Neural cell (in vitro differentiated cells): ENCODE measurements at regions not wholly inside any gene's neighbourhood (a gene's known extent, or its start where the extent isn't known, plus 50 kb on each side); places are given as distances from the start of the nearest gene placed in this dataset.

Experiments
- H2AFZ ChIP-seq: fragments of 200-600, 300-800 bp; sonication (generic), shearing (Covaris generic); 2 replicates; pipeline ENCODE4 v1.6.0; 2014; ENCODE audit warnings: low read depth, mild to moderate bottlenecking, antibody characterized with exemption, low read length, moderate library complexity
- H3F3A ChIP-seq: fragments of 200-600 bp; shearing (Covaris generic); 2 replicates; pipeline ENCODE4 v1.6.1; 2016; ENCODE audit warnings: mild to moderate bottlenecking, moderate library complexity, mixed read lengths, antibody characterized with exemption, low read length; ENCODE audit not compliant: insufficient read depth, poor library complexity, severe bottlenecking
- H3K27ac ChIP-seq: fragments of 200-600, 300-800 bp; sonication (generic), shearing (Covaris generic); 2 replicates; pipeline ENCODE4 v1.5.1; 2014; ENCODE audit warnings: mild to moderate bottlenecking, low read length, moderate library complexity
- H3K27me3 ChIP-seq: fragments of 300-800, 200-600 bp; sonication (generic), shearing (Covaris generic); 2 replicates; pipeline ENCODE4 v1.6.0; 2014; ENCODE audit warnings: mild to moderate bottlenecking, low read depth, low read length, moderate library complexity; ENCODE audit not compliant: insufficient read depth
- H3K36me3 ChIP-seq: fragments of 300-800, 200-600 bp; sonication (generic), shearing (Covaris generic); 2 replicates; pipeline ENCODE4 v1.5.1; 2014; ENCODE audit warnings: mild to moderate bottlenecking, antibody characterized with exemption, low read length, moderate library complexity; ENCODE audit not compliant: insufficient read depth
- H3K4me2 ChIP-seq: fragments of 300-800, 200-600 bp; sonication (generic), shearing (Covaris generic); 2 replicates; pipeline ENCODE4 v1.6.0; 2014; ENCODE audit warnings: mild to moderate bottlenecking, low read length
- H3K4me3 ChIP-seq: fragments of 300-800, 200-600 bp; sonication (generic), shearing (Covaris generic); 2 replicates; pipeline ENCODE4 v1.5.1; 2014; ENCODE audit warnings: mild to moderate bottlenecking, low read length, moderate library complexity
- H3K79me2 ChIP-seq: fragments of 200-600 bp; shearing (Covaris generic); replicated peaks from 2 replicates; pipeline ENCODE4 v1.6.0; 2014; ENCODE audit warnings: mild to moderate bottlenecking, low read length, moderate library complexity; ENCODE audit not compliant: insufficient read depth
- H3K9ac ChIP-seq: fragments of 300-800, 200-600 bp; sonication (generic), shearing (Covaris generic); 2 replicates; pipeline ENCODE4 v1.6.1; 2016; ENCODE audit warnings: mild to moderate bottlenecking, low read length, mixed read lengths
- H3K9me2 ChIP-seq: fragments of 200-600 bp; shearing (Covaris generic); 2 replicates; pipeline ENCODE4 v1.6.1; 2016; ENCODE audit warnings: mild to moderate bottlenecking, low read length, mixed read lengths; ENCODE audit not compliant: insufficient read depth
- H3K9me3 ChIP-seq: fragments of 200-600, 300-800 bp; sonication (generic), shearing (Covaris generic); 2 replicates; pipeline ENCODE4 v1.6.1; 2016; ENCODE audit warnings: mild to moderate bottlenecking, mixed run types, low read length, moderate library complexity, mixed read lengths
- H4K20me1 ChIP-seq: fragments of 200-600 bp; shearing (Covaris generic); 2 replicates; pipeline ENCODE4 v1.6.1; 2016; ENCODE audit warnings: mild to moderate bottlenecking, mixed run types; ENCODE audit not compliant: insufficient read depth
- CTCF ChIP-seq: fragments of 450-650 bp; IDR thresholded peaks from 2 replicates; pipeline ENCODE4 v1.5.1; 2014; ENCODE audit warnings: antibody characterized with exemption, mild to moderate bottlenecking, moderate library complexity; ENCODE audit not compliant: poor library complexity, severe bottlenecking
- EP300 ChIP-seq: fragments of 450-650 bp; conservative IDR thresholded peaks from 2 replicates; pipeline ENCODE4 v1.6.1; 2014; ENCODE audit warnings: antibody characterized with exemption, mild to moderate bottlenecking, moderate library complexity; ENCODE audit not compliant: poor library complexity, severe bottlenecking
- EZH2 ChIP-seq: fragments of 200-600, 300-800 bp; shearing (Covaris generic), sonication (generic); IDR thresholded peaks from 2 replicates; pipeline ENCODE4 v1.6.1; 2014; ENCODE audit warnings: antibody characterized with exemption, low read length, borderline replicate concordance, mild to moderate bottlenecking; ENCODE audit not compliant: insufficient read depth, poor library complexity, severe bottlenecking
- MXI1 ChIP-seq: fragments of 450-650 bp; conservative IDR thresholded peaks from 2 replicates; pipeline ENCODE4 v1.6.1; 2014; ENCODE audit warnings: antibody characterized with exemption, mild to moderate bottlenecking; ENCODE audit not compliant: poor library complexity, severe bottlenecking
- POLR2AphosphoS5 ChIP-seq: IDR thresholded peaks from 2 replicates; pipeline ENCODE4 v1.6.1; 2012
- RAD21 ChIP-seq: fragments of 450-650 bp; conservative IDR thresholded peaks from 2 replicates; pipeline ENCODE4 v1.6.1; 2014; ENCODE audit warnings: antibody characterized with exemption, mild to moderate bottlenecking, moderate library complexity
- SMC3 ChIP-seq: fragments of 450-650 bp; conservative IDR thresholded peaks from 2 replicates; pipeline ENCODE4 v1.6.1; 2014; ENCODE audit warnings: antibody characterized with exemption, mild to moderate bottlenecking, moderate library complexity; ENCODE audit not compliant: poor library complexity
- TAF1 ChIP-seq: IDR thresholded peaks from 2 replicates; pipeline ENCODE4 v1.6.1; 2012; ENCODE audit warnings: low read depth
- TF ChIP-seq, protein P1 (sequence below): IDR thresholded peaks from 2 replicates; pipeline ENCODE4 v1.6.1; 2012; ENCODE audit warnings: borderline replicate concordance

DNA sequence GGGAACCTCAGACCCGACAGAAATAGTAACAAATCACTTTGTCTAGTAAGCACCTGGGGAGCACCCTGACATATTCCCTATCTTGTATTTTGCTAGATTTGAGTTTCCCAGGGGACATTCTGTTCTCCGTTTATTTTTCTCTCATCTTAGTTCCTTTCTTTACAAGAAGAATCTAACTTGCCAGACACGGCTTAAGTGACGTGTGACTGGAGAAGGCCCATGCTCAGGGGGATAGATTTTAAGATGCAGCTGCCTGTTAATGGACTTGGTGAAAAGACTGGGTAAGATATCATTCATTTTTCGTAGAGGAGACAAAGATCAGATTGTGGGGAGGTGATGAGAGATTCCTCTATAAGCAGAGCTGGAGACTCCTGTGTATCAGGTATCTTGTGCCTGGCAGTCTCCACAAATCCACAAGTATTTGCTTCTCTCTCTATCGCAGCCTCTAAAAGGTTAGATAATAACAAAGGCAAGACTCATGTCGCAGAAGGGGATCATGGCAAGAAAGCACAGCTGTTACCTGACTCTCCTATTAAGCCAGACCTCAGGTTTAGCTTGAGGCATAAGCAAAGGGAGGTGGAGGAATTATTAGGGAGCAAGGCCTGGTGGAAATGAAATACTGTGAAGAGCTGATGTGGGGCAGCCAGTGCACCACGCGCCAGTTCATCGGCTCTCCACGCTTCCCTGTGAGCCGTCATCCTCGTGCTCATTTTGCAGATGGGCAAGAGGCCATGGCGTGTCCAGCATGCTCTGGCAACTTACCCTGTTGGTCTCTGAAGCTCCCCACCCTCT, 347.2 kb upstream of the TNP1 start:
- Histone ChIP-seq H3K4me3 (no peak overlapping the region), H2AFZ (no peak overlapping the region)

GRCh38 chr2:217206016-217206725, 346.3 kb upstream of the TNP1 start:
- H3F3A ChIP-seq: no peaks in the 10 kb centered on the region
- H3K4me3 ChIP-seq: no peak overlapping the region
- H3K36me3 ChIP-seq: no peaks in the 10 kb centered on the region
- no peak overlapping the region for H2AFZ ChIP-seq
- no peaks in the 10 kb centered on the region for H3K9me2 ChIP-seq
- H3K79me2 ChIP-seq: no peaks in the 10 kb centered on the region
- no peak for TF ChIP-seq EZH2
- TF ChIP-seq, protein P1, sequence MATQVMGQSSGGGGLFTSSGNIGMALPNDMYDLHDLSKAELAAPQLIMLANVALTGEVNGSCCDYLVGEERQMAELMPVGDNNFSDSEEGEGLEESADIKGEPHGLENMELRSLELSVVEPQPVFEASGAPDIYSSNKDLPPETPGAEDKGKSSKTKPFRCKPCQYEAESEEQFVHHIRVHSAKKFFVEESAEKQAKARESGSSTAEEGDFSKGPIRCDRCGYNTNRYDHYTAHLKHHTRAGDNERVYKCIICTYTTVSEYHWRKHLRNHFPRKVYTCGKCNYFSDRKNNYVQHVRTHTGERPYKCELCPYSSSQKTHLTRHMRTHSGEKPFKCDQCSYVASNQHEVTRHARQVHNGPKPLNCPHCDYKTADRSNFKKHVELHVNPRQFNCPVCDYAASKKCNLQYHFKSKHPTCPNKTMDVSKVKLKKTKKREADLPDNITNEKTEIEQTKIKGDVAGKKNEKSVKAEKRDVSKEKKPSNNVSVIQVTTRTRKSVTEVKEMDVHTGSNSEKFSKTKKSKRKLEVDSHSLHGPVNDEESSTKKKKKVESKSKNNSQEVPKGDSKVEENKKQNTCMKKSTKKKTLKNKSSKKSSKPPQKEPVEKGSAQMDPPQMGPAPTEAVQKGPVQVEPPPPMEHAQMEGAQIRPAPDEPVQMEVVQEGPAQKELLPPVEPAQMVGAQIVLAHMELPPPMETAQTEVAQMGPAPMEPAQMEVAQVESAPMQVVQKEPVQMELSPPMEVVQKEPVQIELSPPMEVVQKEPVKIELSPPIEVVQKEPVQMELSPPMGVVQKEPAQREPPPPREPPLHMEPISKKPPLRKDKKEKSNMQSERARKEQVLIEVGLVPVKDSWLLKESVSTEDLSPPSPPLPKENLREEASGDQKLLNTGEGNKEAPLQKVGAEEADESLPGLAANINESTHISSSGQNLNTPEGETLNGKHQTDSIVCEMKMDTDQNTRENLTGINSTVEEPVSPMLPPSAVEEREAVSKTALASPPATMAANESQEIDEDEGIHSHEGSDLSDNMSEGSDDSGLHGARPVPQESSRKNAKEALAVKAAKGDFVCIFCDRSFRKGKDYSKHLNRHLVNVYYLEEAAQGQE: no peak
- no peaks in the 10 kb centered on the region for H3K27me3 ChIP-seq
- no peak overlapping the region for H3K9ac ChIP-seq
- no peak overlapping the region for H3K27ac ChIP-seq
- H3K9me3 ChIP-seq: no peaks in the 10 kb centered on the region
- H3K4me2 ChIP-seq: no peak overlapping the region
- no peaks in the 10 kb centered on the region for H4K20me1 ChIP-seq

More for the DNA sequence above, 347.2 kb upstream of the TNP1 start:
- H3K9me3 ChIP-seq: no peaks in the 10 kb centered on the region
- no peaks in the 10 kb centered on the region for H3K36me3 ChIP-seq
- no peaks in the 10 kb centered on the region for H3K27me3 ChIP-seq
- no peak overlapping the region for H3K9ac ChIP-seq
- no peak for TF ChIP-seq EZH2
- TF ChIP-seq CTCF: no peak
- TF ChIP-seq RAD21: no peak
- no peak for TF ChIP-seq SMC3
- no peak for TF ChIP-seq EP300
- TF ChIP-seq TAF1: no peak
- TF ChIP-seq POLR2AphosphoS5: no peak
- TF ChIP-seq, protein P1: no peak
- TF ChIP-seq MXI1: no peak
- no peak overlapping the region for H3K4me2 ChIP-seq
- H4K20me1 ChIP-seq: no peaks in the 10 kb centered on the region
- no peaks in the 10 kb centered on the region for H3K79me2 ChIP-seq
- H3F3A ChIP-seq: no peaks in the 10 kb centered on the region
- no peak overlapping the region for H3K27ac ChIP-seq
- H3K9me2 ChIP-seq: no peaks in the 10 kb centered on the region
